Peyer's patch (tissue), 4 donors: ENCODE measurements at regions not wholly inside any gene's neighbourhood (a gene's known extent, or its start where the extent isn't known, plus 50 kb on each side); places are given as distances from the start of the nearest gene placed in this dataset.

ENCODE experiments used
- POLR2A ChIP-seq, 2 donors: fragments of 450-650 bp; IDR thresholded peaks; one replicate each; pipeline ENCODE4 v1.5.1; 2017; ENCODE audit warnings: antibody characterized with exemption in 2 of 2, mild to moderate bottlenecking in 2 of 2, moderate library complexity in 2 of 2
- TF ChIP-seq, protein P1 (sequence below), 6 experiments: fragments of 450-650 bp in 4 of 6; fragments of 200-600 bp in 2 of 6; sonication (generic) in 1 of 6; IDR thresholded peaks; one replicate each; pipeline ENCODE4 v1.5.1; 2017 to 2019; ENCODE audit warnings: antibody characterized with exemption in 6 of 6, mild to moderate bottlenecking in 3 of 6, moderate library complexity in 1 of 6

DNA sequence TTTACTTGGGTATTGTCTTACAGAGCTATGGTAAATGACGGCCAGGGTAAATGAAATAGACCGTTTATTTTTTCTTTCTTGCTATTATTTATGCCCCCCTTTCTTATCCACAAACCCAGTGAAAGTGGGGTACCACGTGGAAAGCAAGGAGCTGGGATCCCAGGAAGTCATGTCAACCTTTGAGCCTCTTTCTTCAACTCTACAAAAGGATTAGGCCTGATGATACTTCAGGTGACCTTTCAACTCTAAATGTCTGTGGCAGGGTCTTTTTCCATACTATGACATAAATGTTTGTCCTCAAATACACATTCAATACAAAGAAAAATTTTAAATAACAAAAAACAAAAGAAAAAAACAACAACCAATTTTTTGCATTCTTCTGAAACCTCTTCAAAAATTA lies 291.4 kb downstream of the ADGB start:
- TF ChIP-seq, protein P1, sequence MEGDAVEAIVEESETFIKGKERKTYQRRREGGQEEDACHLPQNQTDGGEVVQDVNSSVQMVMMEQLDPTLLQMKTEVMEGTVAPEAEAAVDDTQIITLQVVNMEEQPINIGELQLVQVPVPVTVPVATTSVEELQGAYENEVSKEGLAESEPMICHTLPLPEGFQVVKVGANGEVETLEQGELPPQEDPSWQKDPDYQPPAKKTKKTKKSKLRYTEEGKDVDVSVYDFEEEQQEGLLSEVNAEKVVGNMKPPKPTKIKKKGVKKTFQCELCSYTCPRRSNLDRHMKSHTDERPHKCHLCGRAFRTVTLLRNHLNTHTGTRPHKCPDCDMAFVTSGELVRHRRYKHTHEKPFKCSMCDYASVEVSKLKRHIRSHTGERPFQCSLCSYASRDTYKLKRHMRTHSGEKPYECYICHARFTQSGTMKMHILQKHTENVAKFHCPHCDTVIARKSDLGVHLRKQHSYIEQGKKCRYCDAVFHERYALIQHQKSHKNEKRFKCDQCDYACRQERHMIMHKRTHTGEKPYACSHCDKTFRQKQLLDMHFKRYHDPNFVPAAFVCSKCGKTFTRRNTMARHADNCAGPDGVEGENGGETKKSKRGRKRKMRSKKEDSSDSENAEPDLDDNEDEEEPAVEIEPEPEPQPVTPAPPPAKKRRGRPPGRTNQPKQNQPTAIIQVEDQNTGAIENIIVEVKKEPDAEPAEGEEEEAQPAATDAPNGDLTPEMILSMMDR (IDR thresholded peaks at IDR 0.05), result no peak
- no peak for TF ChIP-seq POLR2A (IDR thresholded peaks at IDR 0.05)
